ENCODE measurements at regions not wholly inside any gene's neighbourhood (a gene's known extent, or its start where the extent isn't known, plus 50 kb on each side); places are given as distances from the start of the nearest gene placed in this dataset.

DNA sequence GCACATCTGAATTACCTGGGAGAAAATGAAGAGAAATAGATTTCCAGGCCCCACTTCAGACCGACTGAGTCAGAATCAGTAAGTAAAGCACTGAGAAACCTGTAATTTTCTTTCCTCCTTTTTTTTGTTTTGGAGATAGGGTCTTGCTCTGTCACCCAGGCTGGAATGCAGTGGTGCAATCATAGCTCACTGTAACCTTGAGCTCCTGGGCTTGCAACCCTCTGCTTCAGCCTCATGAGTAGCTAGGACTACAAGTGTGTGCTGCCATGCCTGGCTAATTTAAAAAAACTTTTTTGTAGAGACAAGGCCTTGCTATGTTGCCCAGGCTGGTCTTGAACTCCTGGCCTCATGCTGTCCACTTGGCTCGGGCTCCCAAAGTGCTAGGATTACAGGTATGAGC, 260.2 kb downstream of the STK31 start:
- H4K91ac ChIP-seq (ENCODE audit: insufficient read depth, low read depth, low read length), result no peak overlapping the region
- H2BK120ac ChIP-seq (ENCODE audit: low read depth, low read length), result no peak overlapping the region
- DNase-seq, result no peak
- H3K79me1 ChIP-seq (ENCODE audit: low read depth in 1 of 2, low read length in 2 of 2), result no peaks in the 10 kb centered on the region
- no peaks in the 10 kb centered on the region for H3K9me1 ChIP-seq (ENCODE audit: insufficient read depth, low read length)
- dilution Hi-C loops (cut with HindIII; ENCODE audit: low sequenced_read_pairs, unreplicated experiment) (no loop called here), intact Hi-C loops (cut with micrococcal nuclease) (no loop called here), in situ Hi-C loops (cut with MboI; ENCODE audit: low sequenced_read_pairs) (no loop called here)
- no peak overlapping the region for H2AK9ac ChIP-seq (replicated peaks; ENCODE audit: low read depth, low read length, poor library complexity)
- H3K4me3 ChIP-seq (ENCODE audit: insufficient read depth, low read depth, low read length), result no peak overlapping the region
- H2BK20ac ChIP-seq (ENCODE audit: low read depth, low read length), result no peak overlapping the region
- H3K14ac ChIP-seq (replicated peaks; ENCODE audit: low read depth, low read length), result no peak overlapping the region
- ChIA-PET POLR2A (ENCODE audit: unreplicated experiment) (no interaction called here), CTCF (interaction anchor here (0.6 kb wide), 1 partner anchor 147 kb away, joined by 4 read pairs; no protein-coding TSS in a partner anchor)
- no peaks in the 10 kb centered on the region for H4K20me1 ChIP-seq (ENCODE audit: insufficient read depth, low read length)
- no peaks in the 10 kb centered on the region for H3K4me1 ChIP-seq (ENCODE audit: control insufficient read depth, insufficient read depth, low read length)
- WGBS, 2 experiments (ENCODE audit: extremely low coverage in 2 of 2, insufficient read length in 1 of 2), result no CpG with 5 or more reads among the region's 2 CpGs
- no peak overlapping the region for H3K23ac ChIP-seq (ENCODE audit: low read depth, low read length)
- H2BK15ac ChIP-seq (ENCODE audit: low read depth, low read length), result no peak overlapping the region
- H3K27ac ChIP-seq (ENCODE audit: insufficient read depth, low read length), result no peak overlapping the region
- no peaks in the 10 kb centered on the region for H3K36me3 ChIP-seq (ENCODE audit: control insufficient read depth, insufficient read depth, low read length)
- no peak overlapping the region for H3K4me2 ChIP-seq (ENCODE audit: low read depth, low read length)
- no peak for ATAC-seq (ENCODE audit: low read depth)
- no peak overlapping the region for H2AK5ac ChIP-seq (ENCODE audit: low read depth, low read length)
- no peaks in the 10 kb centered on the region for H3K9me3 ChIP-seq (ENCODE audit: control insufficient read depth, insufficient read depth, low read length)
- no peak overlapping the region for H3K18ac ChIP-seq (ENCODE audit: low read depth, low read length)
- TF ChIP-seq CEBPB (IDR thresholded peaks at IDR 0.05; ENCODE audit: low read depth, low read length), result no peak
- no peak for TF ChIP-seq MAFK (IDR thresholded peaks at IDR 0.05; ENCODE audit: low read depth, low read length)
- no peak for TF ChIP-seq RCOR1 (IDR thresholded peaks at IDR 0.05; ENCODE audit: insufficient replicate concordance, low read length)
- TF ChIP-seq SMC3 (IDR thresholded peaks at IDR 0.05; ENCODE audit: low read depth, low read length), result no peak
- TF ChIP-seq MAZ (IDR thresholded peaks at IDR 0.05; ENCODE audit: borderline replicate concordance, low read depth, low read length), result no peak
- TF ChIP-seq, protein P1, sequence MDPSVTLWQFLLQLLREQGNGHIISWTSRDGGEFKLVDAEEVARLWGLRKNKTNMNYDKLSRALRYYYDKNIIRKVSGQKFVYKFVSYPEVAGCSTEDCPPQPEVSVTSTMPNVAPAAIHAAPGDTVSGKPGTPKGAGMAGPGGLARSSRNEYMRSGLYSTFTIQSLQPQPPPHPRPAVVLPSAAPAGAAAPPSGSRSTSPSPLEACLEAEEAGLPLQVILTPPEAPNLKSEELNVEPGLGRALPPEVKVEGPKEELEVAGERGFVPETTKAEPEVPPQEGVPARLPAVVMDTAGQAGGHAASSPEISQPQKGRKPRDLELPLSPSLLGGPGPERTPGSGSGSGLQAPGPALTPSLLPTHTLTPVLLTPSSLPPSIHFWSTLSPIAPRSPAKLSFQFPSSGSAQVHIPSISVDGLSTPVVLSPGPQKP (IDR thresholded peaks at IDR 0.05; ENCODE audit: borderline replicate concordance, low read depth, low read length), result no peak
- H4K8ac ChIP-seq (ENCODE audit: low read depth in 2 of 2, low read length in 2 of 2), result no peak overlapping the region
- H2AFZ ChIP-seq (replicated peaks; ENCODE audit: low read length, poor library complexity), result no peak overlapping the region
- H2BK5ac ChIP-seq (ENCODE audit: low read depth, low read length, poor library complexity, severe bottlenecking), result no peak overlapping the region
- no peak overlapping the region for H3K56ac ChIP-seq (ENCODE audit: extremely low read depth, insufficient read depth, low read length)
- no peak overlapping the region for H3K4ac ChIP-seq (ENCODE audit: low read depth, low read length)
- H3K9ac ChIP-seq (ENCODE audit: low read depth, low read length), result no peak overlapping the region
- H3K27me3 ChIP-seq (ENCODE audit: control insufficient read depth, insufficient read depth, low read length), result no peaks in the 10 kb centered on the region
- no TSS peak for BruUV-seq (replicated peaks)
- no peak overlapping the region for H4K5ac ChIP-seq (ENCODE audit: low read depth, low read length)

Data from IMR-90 (cell line).